Psoas muscle (tissue), 7 donors: ENCODE measurements at regions not wholly inside any gene's neighbourhood (a gene's known extent, or its start where the extent isn't known, plus 50 kb on each side); places are given as distances from the start of the nearest gene placed in this dataset.

Source experiments
- ATAC-seq, 4 donors: fragments of 200-7000 bp; cut with Tn5 transposase; one replicate each; pipeline ENCODE4 v1.9.1; 2020; ENCODE audit warnings: moderate library complexity in 3 of 4, mild to moderate bottlenecking in 2 of 4
- DNase-seq, 2 donors: peaks; one replicate each; pipeline ENCODE4 v3.0.0-alpha.2; 2020
- H3K27ac ChIP-seq: fragments of 200-600 bp; one replicate; pipeline ENCODE4 v1.8.0; 2022
- H3K27me3 ChIP-seq, 3 donors: fragments of 200-600 bp in 1 of 3; one replicate each; pipeline versions ENCODE4 v1.6.1 to v1.8.0; 2013 to 2022; ENCODE audit warnings: low read length in 2 of 3, mild to moderate bottlenecking in 2 of 3, moderate library complexity in 1 of 3; ENCODE audit not compliant: insufficient read depth in 3 of 3
- H3K36me3 ChIP-seq, 2 donors: fragments of 200-600 bp in 1 of 2; one replicate each; pipeline versions ENCODE4 v1.6.1 to v1.8.0; 2013 to 2022; ENCODE audit warnings: low read depth in 1 of 2, mild to moderate bottlenecking in 1 of 2, moderate library complexity in 1 of 2; ENCODE audit not compliant: insufficient read depth in 1 of 2
- H3K4me1 ChIP-seq: fragments of 200-600 bp; one replicate; pipeline ENCODE4 v1.8.0; 2022
- H3K4me3 ChIP-seq: fragments of 200-600 bp; one replicate; pipeline ENCODE4 v1.8.0; 2022; ENCODE audit warnings: mild to moderate bottlenecking
- H3K9me3 ChIP-seq: fragments of 200-600 bp; one replicate; pipeline ENCODE4 v1.8.0; 2022
- CTCF ChIP-seq: fragments of 200-600 bp; IDR thresholded peaks from one replicate; pipeline ENCODE4 v1.8.0; 2022; ENCODE audit warnings: antibody characterized with exemption
- WGBS, 3 donors: extraction: QIAGEN DNeasy Blood & Tissue Kit; methylation state at CpG; one replicate each; pipeline versions ENCODE4 v1.1.6 to v1.1.7; 2013; 5-methylcytosine and 5-hydroxymethylcytosine counted together
- intact Hi-C, 2 donors: fragments of 100-400 bp; cut with DNase I; formaldehyde crosslinking; loops; one replicate each; pipeline versions ENCODE4 v1.11.0 to v1.14.2; 2022
- donor health status: healthy with polysubstance abuse.
- donor health status: DM: no; HTN: no; CAD: no; lungs with moderate emphysema.
- donor health status: Bipolar disorder and iron deficiency.
- donor health status: healthy.
- donor health status: DM: yes; HTN: yes; CAD: no.
- donor health status: DM: no; HTN: no; CAD: no.
- donor health status: DM: yes; HTN: yes; CAD: no.

GRCh38 chr21:35814858-35815619, 245.3 kb downstream of the SETD4 start:
- no peaks in the 10 kb centered on the region for H3K9me3 ChIP-seq
- ATAC-seq (no peak), DNase-seq (no peak)
- WGBS, 3 donors, result 57 to 68% (median 58%) methylated on average over 5 of the region's 5 CpGs
- H3K36me3 ChIP-seq, result no peaks in the 10 kb centered on the region
- no peak overlapping the region for H3K4me3 ChIP-seq
- H3K4me1 ChIP-seq, result no peaks in the 10 kb centered on the region
- no peak for TF ChIP-seq CTCF
- H3K27me3 ChIP-seq, result no peaks in the 10 kb centered on the region
- H3K27ac ChIP-seq, result no peak overlapping the region
- intact Hi-C loops, result no loop called here

- ATAC-seq, result no peak
- Histone ChIP-seq H3K27me3 (no peaks in the 10 kb centered on the region), H3K4me3 (no peak overlapping the region), H3K9me3 (no peaks in the 10 kb centered on the region), H3K36me3 (no peaks in the 10 kb centered on the region), H3K4me1 (no peaks in the 10 kb centered on the region), H3K27ac (no peak overlapping the region)
- intact Hi-C loops, result no loop called here
- no peak for TF ChIP-seq CTCF
- DNase-seq, result no peak
- WGBS, 3 donors, result 94 to 97% (median 96%) methylated on average over 9 of the region's 9 CpGs
These were observed 247.6 kb downstream of the SETD4 start for GRCh38 chr21:35812679-35813078.

- ATAC-seq (no peak), DNase-seq (no peak)
- Histone ChIP-seq H3K27ac (no peak overlapping the region), H3K36me3 (no peaks in the 10 kb centered on the region), H3K4me3 (no peak overlapping the region), H3K9me3 (no peaks in the 10 kb centered on the region), H3K4me1 (no peaks in the 10 kb centered on the region), H3K27me3 (no peaks in the 10 kb centered on the region)
- no peak for TF ChIP-seq CTCF
- intact Hi-C loops, result no loop called here
- 87 to 94% (median 90%) methylated on average over 10 of the region's 10 CpGs for WGBS, 3 donors
These were observed 249.0 kb downstream of the SETD4 start for GRCh38 chr21:35811191-35811806.

GRCh38 chr21:35810431-35810970, 249.8 kb downstream of the SETD4 start:
- ATAC-seq, result no peak

More at GRCh38 chr21:35810431-35810970, 249.8 kb downstream of the SETD4 start:
- H3K27me3 ChIP-seq, result no peaks in the 10 kb centered on the region
- no peak overlapping the region for H3K27ac ChIP-seq
- H3K4me3 ChIP-seq, result no peak overlapping the region
- no peak for TF ChIP-seq CTCF
- H3K36me3 ChIP-seq, result no peaks in the 10 kb centered on the region
- WGBS, 3 donors, result 89 to 91% (median 90%) methylated on average over 7 of the region's 7 CpGs
- H3K9me3 ChIP-seq, result no peaks in the 10 kb centered on the region
- DNase-seq, result no peak
- intact Hi-C loops, result no loop called here
- no peaks in the 10 kb centered on the region for H3K4me1 ChIP-seq
